CD4-positive, alpha-beta T cell treated with Interleukin-10 for 1 hour (primary cell): ENCODE measurements at regions not wholly inside any gene's neighbourhood (a gene's known extent, or its start where the extent isn't known, plus 50 kb on each side); places are given as distances from the start of the nearest gene placed in this dataset.
"Not testable (repeated sequence)": the region's sequence is repeated elsewhere in the genome, so short reads cannot be mapped to it uniquely, and the experiment has no call there.

Experiments
- DNase-seq: peaks from one replicate; pipeline ENCODE4 v3.0.0-alpha.2; 2020

DNA sequence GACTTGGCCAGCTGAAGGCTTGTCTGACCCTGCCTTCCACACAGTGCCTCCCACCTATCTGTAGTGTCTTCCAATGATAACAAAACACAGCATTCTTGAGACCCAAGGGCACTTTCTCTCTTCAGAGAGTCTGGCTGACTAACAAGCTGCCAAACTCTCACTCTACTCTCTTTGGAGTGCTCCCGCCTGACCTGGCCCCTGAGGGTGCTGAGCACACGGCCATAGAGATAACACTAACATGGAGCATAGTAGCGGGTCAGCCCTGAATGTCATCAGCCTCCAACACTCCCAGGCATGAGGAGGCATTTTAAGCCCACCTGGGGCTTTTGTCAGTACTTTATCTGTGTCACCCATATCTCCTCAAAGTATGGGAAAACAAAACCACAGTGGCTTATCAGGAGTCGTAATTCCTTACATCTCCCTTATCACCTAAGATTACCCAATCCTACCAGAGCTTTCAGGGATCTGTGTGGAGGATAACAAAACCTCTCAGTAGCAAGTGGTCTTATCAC lies 160.3 kb upstream of the TCF4 start:
- no peak for DNase-seq

- DNase-seq, result no peak
Measured at GRCh38 chr18:55744206-55744605, 156.2 kb upstream of the TCF4 start.

DNA sequence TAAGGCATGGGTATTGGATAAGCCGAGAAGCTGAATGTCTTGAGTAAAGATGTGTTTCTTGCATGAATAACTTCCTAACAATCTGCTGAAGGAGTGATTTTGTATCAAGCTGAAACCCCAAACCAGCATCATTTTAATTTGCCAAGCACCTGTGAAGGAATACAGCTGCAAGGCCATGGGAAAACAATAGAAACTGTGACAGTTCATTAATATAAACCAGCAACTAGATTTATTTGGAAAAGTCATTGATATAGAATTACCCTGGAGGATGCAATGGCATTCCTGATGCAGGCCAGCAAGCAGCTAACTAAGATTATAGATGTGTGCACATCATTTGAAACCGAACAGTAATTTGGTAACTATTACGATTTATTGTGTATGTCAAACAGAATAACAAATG lies 155.7 kb upstream of the TCF4 start:
- DNase-seq, result no peak

DNA sequence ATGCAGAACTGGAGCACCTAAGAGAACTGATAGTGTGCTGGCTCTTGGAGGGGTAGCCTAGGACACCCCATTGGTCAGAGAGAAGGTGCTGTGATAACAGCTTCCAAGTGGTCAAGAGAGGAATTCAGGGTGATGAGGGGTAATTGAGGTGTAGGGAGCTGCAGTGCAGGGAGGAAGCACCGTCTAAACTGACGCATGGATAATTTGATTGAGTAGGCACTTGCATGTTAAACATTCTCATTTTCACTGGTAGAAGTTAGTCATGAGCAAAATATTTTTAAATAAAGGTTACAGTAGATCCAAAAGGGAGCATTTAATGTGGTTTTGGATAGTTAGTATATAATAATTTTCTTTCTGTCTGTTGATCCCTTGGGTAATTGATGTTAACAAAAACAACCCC lies 155.1 kb upstream of the TCF4 start:
- no peak for DNase-seq

GRCh38 chr18:55739488-55739887 lies 151.5 kb upstream of the TCF4 start:
- DNase-seq, result no peak

GRCh38 chr18:55738483-55739114 lies 150.6 kb upstream of the TCF4 start:
- no peak for DNase-seq

DNA sequence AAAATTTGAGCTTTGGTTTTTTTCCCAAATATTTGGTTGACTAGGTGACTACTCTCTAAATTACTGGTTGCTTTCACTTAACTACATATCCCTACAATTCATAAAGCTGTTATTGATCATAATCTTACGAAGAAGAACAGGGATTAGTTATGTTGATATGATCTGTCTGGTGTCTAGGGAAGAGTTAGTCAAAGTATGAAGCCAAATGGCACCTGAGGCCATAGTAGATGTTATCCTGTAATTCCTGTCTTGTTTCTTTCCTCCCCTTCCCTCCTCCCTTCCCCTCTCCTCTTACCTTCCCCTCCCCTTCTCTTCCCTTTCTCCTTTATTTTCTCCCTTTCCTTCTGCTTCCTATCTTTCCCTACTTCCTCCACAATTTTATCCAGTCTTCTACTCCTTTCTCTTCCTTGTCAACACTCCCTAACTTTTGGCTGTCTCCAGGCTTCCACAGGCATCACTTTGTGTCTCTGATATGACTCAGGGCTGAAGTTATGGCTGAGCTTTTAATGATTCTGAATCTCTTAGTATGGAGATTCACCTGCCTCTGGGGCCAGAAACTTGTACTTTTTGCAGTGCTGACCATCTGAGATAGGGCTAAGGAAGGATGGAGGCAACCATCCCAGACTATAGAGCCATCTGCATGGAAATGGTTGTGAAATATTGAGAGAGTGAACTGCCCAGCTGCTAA lies 149.9 kb upstream of the TCF4 start:
- DNase-seq, result no peak

DNA sequence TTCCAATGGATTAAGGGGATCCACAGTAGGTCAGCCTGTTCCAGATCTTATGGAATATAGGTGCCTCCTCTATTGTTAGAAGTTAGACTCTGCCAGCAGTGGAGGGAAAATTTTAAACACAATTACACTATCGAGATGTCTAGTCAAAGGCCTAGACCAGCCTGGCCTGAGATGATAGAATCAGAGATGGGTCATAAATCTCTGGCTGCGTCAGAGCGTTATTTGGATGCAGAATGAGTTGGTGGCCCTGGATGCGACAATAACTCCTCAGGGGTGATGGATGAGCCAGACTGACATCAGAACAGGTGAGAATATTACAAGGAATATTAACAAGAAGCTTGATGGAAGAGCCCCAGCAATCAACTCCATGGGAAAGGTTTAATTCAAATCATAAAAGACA lies 149.3 kb upstream of the TCF4 start:
- no peak for DNase-seq

DNA sequence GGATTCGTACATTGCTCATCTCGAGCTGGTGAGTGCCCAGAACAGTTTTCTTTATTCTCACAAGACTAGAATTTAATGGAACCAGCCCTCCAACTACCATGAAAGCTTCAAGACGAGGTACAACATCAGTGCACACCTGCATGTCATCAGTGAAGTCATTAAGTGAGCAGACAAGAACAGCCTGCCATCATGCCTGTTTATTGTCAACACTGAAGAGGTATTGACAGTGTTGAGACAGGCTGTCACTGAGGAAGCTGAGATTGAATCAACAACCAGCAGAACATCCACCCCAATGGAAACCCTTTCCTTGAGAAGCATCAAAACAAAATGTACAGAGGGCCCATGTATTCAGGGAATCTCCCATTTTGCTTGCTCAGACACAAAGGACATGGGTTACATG lies 148.0 kb upstream of the TCF4 start:
- DNase-seq, result no peak

GRCh38 chr18:55735199-55735855 lies 147.3 kb upstream of the TCF4 start:
- DNase-seq, result no peak

DNA sequence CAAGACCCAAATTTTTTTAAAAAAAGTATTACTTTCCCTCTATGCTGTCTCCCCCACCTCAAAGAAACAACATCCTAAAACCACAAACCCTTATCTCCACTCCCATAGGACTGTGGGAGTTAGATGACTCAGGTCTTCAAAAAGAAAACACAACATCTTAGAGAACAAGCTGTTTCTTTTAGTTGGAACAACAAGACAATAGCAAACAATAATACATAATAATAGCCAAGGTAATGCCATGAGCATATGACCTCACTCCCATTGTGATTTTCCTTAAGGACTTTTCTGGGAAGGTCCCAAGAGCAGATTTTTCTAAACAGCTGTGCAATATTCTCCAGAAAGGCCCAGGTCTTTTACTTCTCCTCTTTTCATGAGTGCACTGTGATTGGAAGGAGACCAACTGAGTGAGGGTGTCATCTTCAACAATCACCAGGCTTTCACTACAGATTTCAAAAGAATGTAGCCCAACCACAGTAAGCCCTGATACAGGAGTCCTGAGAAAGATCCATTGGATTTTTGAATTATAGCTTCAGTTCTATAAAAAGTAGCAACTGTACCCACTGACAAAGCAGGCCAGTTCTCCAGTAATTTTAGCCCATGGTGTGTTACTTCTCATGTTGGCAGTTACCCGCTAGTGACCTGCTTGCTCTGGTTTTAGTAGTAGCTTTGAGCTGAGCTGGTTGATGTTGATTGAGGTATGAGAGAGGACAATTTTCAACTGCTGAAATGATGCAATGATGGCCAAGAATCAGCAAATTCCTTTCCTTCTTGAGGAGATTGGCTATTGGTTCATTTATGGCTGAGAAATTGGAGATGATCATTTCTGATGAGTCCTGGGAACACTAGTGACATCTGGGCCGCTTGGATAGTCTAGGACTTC lies 144.5 kb upstream of the TCF4 start:
- DNase-seq, result no peak

DNA sequence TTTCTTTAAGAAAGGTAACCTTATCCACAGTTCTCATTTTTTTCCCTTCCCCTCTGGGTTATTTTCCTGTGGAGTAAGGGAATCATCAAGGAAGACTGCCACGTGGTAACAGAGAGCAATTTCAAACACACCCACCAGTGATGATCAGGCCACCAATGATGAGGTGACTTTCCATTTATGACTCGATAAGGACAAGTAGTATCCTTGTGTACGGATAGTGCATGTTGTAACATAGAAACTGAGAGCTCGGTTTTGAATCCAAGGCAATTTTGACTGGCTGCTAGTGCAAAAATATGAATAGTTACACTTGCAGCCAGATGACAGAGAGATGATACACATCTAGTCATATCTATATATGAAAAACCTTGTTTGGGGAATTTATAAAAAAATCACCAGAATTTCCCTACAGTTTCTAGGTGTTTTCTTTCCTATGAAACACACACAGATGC lies 143.6 kb upstream of the TCF4 start:
- no peak for DNase-seq

- not testable (repeated sequence) for DNase-seq
Measured at GRCh38 chr18:55721006-55721405, 133.0 kb upstream of the TCF4 start.

GRCh38 chr18:55713707-55714106 lies 125.7 kb upstream of the TCF4 start:
- no peak for DNase-seq

GRCh38 chr18:55706898-55707297 lies 118.9 kb upstream of the TCF4 start:
- no peak for DNase-seq

GRCh38 chr18:55699233-55699765 lies 111.3 kb upstream of the TCF4 start:
- DNase-seq, result no peak

DNA sequence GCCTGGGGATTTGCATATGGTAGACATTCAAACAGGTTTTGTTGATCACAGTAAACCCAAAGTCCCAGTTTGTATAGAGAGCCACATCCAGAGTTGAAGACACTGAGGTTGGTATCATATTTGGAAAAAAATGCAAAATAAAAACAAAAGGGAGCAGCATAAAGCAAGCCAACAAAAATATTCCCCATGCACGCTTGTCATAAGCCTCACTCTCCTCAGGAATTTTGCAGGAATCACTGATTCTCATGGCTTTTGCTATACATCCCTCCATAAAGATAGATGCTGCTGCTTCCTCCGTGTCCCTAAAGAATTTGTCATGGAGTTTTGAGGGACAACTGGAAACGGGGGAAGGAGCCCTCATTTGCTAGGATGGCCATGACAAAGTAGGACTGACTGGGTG lies 108.8 kb upstream of the TCF4 start:
- no peak for DNase-seq

DNA sequence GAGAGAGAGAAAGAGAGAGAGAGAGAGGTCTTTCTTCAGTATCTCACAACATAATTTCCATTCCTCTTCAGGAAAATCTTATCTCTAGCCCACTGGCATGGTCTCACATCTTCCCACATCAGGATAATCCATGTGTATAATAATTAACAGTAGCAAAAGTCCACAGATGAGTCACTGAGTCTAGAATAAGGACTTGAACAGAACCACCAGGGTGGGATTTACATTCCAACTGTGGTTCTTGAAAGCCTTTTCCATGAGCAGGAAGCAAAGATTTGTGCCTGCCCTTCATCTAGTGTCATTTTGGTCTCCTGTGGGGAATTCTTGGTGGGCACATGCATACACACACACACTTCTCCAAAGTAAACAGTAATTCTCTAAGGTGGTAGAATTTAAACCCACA lies 107.1 kb upstream of the TCF4 start:
- DNase-seq, result no peak

- DNase-seq, result no peak
Measured at GRCh38 chr18:55694291-55694690, 106.3 kb upstream of the TCF4 start.

- DNase-seq, result no peak
Measured at GRCh38 chr18:55688030-55688429, 100.0 kb upstream of the TCF4 start.

- DNase-seq, result no peak
Measured at GRCh38 chr18:55687106-55687505, 99.1 kb upstream of the TCF4 start.

DNA sequence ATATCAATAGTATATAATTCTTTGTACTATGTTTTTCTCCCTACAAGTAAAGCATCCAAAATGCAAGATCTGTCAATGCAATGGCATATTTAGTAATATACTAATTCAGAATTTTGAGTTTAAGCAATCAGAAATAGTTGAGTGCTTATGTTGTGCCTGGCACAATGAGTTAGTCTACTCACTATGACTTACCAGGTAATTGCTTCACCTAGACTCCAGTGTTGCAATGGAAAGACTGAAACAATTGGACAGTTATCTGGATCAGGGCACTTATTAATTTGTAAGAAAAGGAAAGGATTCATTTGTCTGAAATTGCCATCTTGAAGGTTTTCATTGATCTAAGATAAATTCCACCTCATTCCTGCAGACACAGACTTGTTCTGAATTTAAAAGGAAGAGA lies 97.6 kb upstream of the TCF4 start:
- DNase-seq, result no peak
